GM21447 (cell line): ENCODE measurements at regions not wholly inside any gene's neighbourhood (a gene's known extent, or its start where the extent isn't known, plus 50 kb on each side); places are given as distances from the start of the nearest gene placed in this dataset.

Experiments
- ATAC-seq: cut with Tn5 transposase; IDR thresholded peaks from one replicate; pipeline ENCODE4 v1.9.1; 2021; ENCODE audit not compliant: unreplicated experiment

GRCh38 chr7:118671149-118671548, 446.6 kb downstream of the ANKRD7 start:
- ATAC-seq, result no peak

DNA sequence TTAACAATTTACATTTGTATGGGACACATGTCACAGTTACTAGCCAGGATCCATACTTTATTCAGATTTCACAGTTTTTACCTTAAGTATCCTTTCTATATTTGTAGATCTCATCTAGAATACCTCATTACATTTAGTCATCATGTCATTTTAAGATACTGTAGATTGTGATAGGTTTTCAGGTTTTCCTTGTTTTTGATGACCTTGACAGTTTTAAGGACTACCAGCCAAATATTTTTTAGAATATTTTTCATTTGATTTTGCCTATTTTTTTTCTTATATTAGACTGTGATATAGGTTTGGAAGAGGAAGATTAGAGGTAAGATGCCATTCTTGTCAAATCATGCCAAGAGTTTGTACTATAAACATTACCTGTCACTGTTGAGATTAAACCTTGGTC, 460.3 kb downstream of the ANKRD7 start:
- ATAC-seq, result no peak

GRCh38 chr7:118689403-118689802, 464.9 kb downstream of the ANKRD7 start:
- ATAC-seq, result no peak

DNA sequence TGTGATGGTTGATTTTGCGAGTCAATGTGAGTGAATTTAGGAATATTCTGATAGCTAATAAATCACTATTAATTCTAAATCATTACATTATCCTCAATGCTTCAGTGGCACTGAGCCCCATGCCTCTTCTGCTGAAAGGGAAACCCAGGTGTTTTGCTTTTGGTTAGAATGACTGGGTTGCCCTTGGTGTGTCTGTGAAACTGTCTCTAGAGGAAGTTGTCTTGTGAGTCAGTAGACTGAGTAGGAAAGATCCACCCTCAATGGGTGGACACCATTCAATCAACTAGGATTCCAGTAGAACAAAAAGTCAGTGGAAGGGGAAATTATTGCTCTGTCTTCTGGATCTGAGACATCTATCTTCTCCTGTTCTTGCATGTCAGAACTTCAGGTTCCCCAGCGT, 472.4 kb downstream of the ANKRD7 start:
- no peak for ATAC-seq

DNA sequence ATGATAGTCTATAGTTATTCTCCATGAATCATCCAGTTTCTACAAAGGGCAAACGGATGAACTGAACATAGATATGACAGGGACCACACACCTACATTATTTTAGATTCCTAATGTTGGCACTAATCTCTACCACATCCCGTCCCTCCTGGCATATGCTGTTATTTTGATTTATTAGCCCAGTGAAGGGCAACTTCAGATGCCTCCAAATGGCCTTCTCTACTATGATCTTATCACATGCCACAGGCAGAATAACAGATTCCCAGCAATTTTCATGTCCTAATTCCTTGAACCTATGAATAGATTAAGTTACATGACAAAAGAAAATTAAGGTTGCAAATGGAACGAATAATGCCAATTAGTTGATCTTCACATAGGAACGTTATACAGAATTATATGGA, 474.7 kb downstream of the ANKRD7 start:
- ATAC-seq, result no peak

- no peak for ATAC-seq
These were observed 484.2 kb downstream of the ANKRD7 start for GRCh38 chr7:118708741-118709140.

GRCh38 chr7:118711688-118712087, 487.2 kb downstream of the ANKRD7 start:
- no peak for ATAC-seq

- no peak for ATAC-seq
These were observed 488.5 kb downstream of the ANKRD7 start for GRCh38 chr7:118713039-118713438.

GRCh38 chr7:118720632-118721031, 496.1 kb downstream of the ANKRD7 start:
- no peak for ATAC-seq

- ATAC-seq, result no peak
These were observed 507.4 kb downstream of the ANKRD7 start for GRCh38 chr7:118731854-118732253.

DNA sequence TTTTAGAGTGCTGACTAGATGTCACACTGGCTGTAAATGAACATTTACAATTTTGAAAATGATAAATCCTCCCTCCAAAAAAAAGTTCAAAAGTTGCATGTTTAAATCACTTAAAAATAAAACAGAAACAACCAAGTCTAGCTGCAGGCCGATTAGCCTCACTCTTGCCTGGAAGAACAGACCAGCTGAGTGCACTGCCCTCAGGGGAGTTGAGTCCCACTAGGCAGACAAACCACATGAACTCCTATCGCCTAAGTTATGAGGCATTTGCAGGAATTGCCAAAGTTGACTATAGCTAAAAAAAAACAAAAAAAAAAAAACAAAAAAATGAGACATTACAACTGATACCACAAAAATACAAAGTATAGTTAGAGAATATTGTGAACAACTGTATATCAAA, 510.0 kb downstream of the ANKRD7 start:
- no peak for ATAC-seq

DNA sequence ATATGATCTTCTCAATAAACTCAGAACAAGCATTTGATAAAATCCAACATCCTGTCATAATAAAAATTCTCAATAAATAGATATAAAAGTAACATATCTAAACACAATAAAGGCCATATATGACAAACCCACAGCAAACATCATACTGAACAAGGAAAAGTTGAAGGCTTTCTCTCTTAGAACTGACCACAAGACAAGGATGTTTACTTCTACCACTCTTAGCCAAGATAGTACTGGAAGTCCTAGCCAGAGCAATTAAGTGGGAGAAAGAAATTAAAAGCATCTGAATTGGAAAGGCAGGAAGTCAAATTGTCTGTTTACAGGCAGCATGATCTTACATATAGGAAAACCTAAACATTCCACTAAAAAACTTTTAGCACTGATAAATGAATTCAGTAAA, 510.9 kb downstream of the ANKRD7 start:
- ATAC-seq, result no peak

DNA sequence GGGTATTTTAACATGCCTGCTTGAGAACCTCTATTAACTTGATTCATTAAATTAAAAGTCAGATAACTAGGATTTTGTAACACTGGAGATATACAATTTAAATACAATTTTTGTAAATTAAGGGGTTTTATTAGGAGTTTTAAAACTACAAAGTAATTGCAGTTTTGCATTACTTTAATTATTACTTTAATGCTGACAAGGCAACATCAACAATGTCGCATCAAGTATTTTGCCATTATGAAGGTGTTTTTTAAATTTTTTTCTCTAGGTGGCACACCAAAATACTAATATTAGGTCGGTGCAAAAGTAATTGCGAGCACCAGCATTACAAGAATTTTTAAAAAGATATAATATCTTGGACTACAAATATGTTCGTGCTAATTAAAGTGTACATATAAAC, 513.4 kb downstream of the ANKRD7 start:
- no peak for ATAC-seq

GRCh38 chr7:118745927-118746326, 521.4 kb downstream of the ANKRD7 start:
- ATAC-seq, result no peak

DNA sequence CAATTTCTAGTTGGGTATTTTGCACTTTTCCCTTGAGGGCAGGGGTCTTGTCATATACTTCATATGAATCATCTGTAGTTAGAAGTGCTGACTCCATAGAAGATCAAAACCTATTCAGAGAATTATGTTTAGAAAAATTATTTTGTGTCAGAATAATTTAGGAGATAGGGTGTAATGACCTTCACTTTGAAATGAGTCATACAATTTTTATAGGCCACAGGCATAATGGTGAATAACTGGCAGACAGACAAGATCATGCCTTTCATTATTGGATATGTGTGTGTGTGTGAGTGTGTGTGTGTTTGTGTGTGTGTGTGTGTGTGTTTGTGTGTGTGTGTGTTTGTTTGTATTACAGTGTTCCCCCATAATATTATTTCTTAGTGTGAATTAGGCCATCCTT, 523.0 kb downstream of the ANKRD7 start:
- ATAC-seq, result no peak

DNA sequence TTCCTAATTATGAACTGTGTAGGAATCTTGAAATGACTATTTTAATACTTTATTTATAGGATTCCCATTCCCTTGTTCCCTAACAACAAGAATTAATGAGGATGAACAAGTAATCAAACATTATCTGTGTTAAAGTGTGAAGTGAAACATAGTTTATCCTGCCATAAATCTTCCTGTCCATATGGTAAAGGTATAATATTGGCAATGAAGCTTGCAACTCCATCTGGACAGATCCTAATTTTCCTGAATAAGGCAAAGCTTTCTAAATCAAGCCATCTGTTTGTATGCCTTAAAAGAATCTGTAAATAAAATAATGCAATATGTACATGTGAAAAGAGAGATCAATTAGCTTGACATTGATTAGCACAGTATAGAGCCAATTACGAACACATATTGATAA, 529.0 kb downstream of the ANKRD7 start:
- no peak for ATAC-seq

DNA sequence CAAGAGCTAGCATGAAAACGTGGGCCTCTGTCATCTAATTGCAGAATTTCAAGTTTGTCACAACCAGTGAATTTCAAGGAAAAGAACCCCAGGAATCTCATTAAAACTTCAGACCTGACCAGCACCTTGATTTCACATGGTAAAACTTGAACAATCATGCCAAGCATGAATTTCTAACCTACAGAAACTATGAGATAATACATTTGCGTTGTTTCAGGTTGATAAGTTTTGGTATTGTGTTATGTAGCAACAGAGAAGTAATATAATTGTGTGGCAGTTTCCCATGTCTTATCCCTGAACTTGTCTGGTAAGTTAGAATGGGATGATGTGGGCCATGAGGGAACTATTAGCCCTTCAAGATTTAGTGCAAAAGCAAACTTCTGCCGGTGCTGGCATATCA, 530.1 kb downstream of the ANKRD7 start:
- ATAC-seq, result no peak

- no peak for ATAC-seq
These were observed 530.6 kb downstream of the ANKRD7 start for GRCh38 chr7:118755067-118755625.

DNA sequence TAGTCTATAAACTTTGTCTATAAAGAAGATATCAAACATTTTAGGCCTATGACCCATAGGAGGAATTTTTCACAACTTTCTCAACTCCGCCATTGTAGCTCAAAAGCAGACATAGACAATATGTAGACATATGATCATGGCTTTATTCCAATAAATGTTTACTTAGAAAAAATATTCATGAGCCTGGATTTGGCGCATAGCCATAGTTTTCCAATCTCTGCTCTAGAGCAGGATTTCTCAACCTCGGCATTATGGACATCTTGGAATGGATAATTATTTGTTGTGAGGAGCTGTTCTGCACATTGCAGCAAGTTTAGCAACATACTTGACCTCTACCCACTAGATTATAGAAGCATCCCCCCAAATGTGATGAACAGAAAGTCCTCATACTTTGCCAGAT, 532.6 kb downstream of the ANKRD7 start:
- no peak for ATAC-seq

DNA sequence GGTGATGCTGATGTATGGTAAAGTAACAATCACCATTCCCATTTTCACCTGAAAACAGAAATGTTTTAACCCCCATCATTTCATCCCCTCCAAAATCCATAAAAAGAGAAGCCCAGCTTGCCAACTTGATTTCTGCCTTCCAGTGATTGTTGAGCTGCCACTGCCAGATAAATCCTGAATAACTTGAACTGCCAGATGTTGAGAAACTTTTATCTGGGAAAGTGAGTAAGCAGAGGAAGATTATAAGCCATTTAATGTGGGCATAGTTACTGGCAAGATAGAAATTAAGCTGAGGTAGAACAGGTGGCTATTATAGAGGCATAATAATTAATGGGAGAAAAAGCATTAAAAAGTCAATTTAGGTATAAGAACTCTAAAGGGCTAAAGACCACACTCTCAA, 534.1 kb downstream of the ANKRD7 start:
- no peak for ATAC-seq

DNA sequence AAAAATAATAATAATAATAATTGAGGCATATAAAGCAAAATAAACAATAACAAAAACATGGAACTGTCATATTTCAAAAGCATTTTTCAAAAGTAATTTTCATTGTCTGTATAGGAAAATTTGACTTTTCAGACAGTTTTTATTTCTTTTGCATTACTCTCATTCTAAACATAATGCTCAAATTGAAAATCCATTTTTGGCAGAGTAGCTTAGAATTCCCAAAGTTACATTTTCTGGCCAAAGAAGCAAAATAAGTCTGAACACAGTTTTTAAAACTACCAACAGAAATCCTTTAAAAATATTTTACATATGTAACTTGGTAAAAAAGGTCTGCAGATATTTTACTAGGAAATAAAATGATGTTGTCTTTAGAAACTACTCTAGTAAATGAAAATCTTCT, 535.4 kb downstream of the ANKRD7 start:
- no peak for ATAC-seq

- ATAC-seq, result no peak
These were observed 537.9 kb downstream of the ANKRD7 start for GRCh38 chr7:118762451-118762850.

DNA sequence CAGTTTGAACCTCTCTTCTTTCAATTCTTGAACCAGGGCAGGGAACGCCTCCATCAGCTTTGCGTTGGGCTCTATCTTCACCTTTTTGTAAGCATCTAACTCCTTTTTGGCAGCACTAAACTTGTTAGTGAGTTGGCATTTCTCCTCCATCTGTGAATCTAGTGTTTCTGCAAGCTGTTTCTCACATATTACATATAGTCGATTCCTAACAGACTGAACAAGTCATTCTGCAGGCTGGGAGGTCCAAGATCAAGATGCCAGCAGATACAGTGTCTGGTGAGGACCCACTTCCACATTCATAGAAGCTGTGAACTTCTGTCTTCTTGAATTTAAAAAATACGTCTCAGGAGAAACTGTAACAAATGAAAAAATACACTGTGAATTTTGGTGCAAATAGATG, 539.7 kb downstream of the ANKRD7 start:
- ATAC-seq, result no peak

DNA sequence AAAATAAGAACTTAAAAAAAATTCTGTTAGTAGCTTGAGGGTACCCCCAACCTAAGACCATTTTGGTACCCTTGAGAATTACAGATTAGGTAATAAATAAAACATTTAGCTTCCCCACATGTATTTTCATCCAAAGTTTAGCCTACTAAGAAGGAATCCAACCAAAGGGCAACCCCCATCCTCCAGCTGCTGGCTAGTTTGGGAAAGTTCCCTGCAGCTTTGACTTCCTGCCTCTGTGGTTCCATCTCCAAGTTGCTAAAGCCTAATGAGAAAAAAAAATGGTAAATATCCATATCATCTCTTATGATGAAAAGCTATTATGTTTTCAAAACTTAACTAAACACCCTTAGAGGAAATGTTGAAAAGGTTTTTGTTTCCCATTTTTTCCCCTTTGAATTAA, 547.2 kb downstream of the ANKRD7 start:
- ATAC-seq, result no peak
